Body of pancreas (tissue), 4 donors: ENCODE measurements at regions not wholly inside any gene's neighbourhood (a gene's known extent, or its start where the extent isn't known, plus 50 kb on each side); places are given as distances from the start of the nearest gene placed in this dataset.

Source experiments
- ATAC-seq: fragments of 150-250 bp; one replicate; pipeline ENCODE4 v1.9.1; 2016
- DNase-seq, 4 donors: peaks; one replicate each; pipeline ENCODE4 v3.0.0-alpha.2; 2019
- H3K27ac ChIP-seq, 4 donors: fragments of 200-600 bp; sonication (generic); 1 replicate in 3 of 4; 2 replicates in 1 of 4; pipeline versions ENCODE4 v1.5.1 to v1.6.1; 2016 to 2019; ENCODE audit warnings: mild to moderate bottlenecking in 1 of 4, mixed read lengths in 1 of 4, moderate library complexity in 1 of 4
- H3K27me3 ChIP-seq, 2 donors: fragments of 200-600 bp; sonication (generic); one replicate each; pipeline ENCODE4 v1.6.0; 2016; ENCODE audit warnings: mild to moderate bottlenecking in 1 of 2
- H3K36me3 ChIP-seq, 2 donors: fragments of 200-600 bp; sonication (generic); replicated peaks in 1 of 2; 2 replicates each; pipeline ENCODE4 v1.5.1; 2016; ENCODE audit warnings: low read depth in 2 of 2; ENCODE audit not compliant: insufficient read depth in 1 of 2
- H3K4me1 ChIP-seq: fragments of 200-600 bp; sonication (generic); one replicate; pipeline ENCODE4 v1.6.0; 2016
- H3K4me3 ChIP-seq, 2 donors: fragments of 200-600 bp; sonication (generic); 1 replicate in 1 of 2; 2 replicates in 1 of 2; pipeline ENCODE4 v1.5.1; 2016 to 2019
- H3K9me3 ChIP-seq, 3 donors: fragments of 200-600 bp; sonication (generic); 1 replicate in 2 of 3; 2 replicates in 1 of 3; pipeline ENCODE4 v1.5.1; 2016
- CTCF ChIP-seq, 7 experiments: fragments of 450-650 bp in 4 of 7; fragments of 200-600 bp in 3 of 7; sonication (generic) in 3 of 7; IDR thresholded peaks; one replicate each; pipeline ENCODE4 v1.5.1; 2016 to 2019; ENCODE audit warnings: antibody characterized with exemption in 7 of 7
- POLR2A ChIP-seq, 3 donors: fragments of 450-650 bp; IDR thresholded peaks; one replicate each; pipeline ENCODE4 v1.6.1; 2016; ENCODE audit warnings: antibody characterized with exemption in 3 of 3, mild to moderate bottlenecking in 2 of 3
- WGBS, 2 donors: methylation state at CpG; one replicate each; pipeline ENCODE4 v1.1.5; 2017; 5-methylcytosine and 5-hydroxymethylcytosine counted together
- intact Hi-C: fragments of 100-400 bp; cut with DNase I; formaldehyde crosslinking; loops from one replicate; pipeline ENCODE4 v1.15.1; 2023

- ATAC-seq, result no peak
- Histone ChIP-seq H3K36me3 (no peaks in the 10 kb centered on the region), H3K4me3 (no peak overlapping the region), H3K4me1 (no peaks in the 10 kb centered on the region), H3K27me3 (no peaks in the 10 kb centered on the region), H3K9me3 (peaks cover 0 to 6% (median 0%) of the 10 kb centered on the region in 3 donors), H3K27ac (no peak overlapping the region)
- 59 to 68% methylated on average over 2 of the region's 2 CpGs for whole genome bisulfite sequencing, 2 donors
- TF ChIP-seq CTCF (IDR thresholded peaks at IDR 0.05) (no peak), POLR2A (IDR thresholded peaks at IDR 0.05) (no peak)
- no peak for DNase-seq
- intact Hi-C loops, result no loop called here
Measured at GRCh38 chr16:86419518-86419917, 90.8 kb upstream of the FOXF1 start.

GRCh38 chr16:86421995-86422394, 88.3 kb upstream of the FOXF1 start:
- H3K27ac ChIP-seq, result no peak overlapping the region
- no peaks in the 10 kb centered on the region for H3K27me3 ChIP-seq
- ATAC-seq, result no peak
- no peaks in the 10 kb centered on the region for H3K4me1 ChIP-seq
- TF ChIP-seq POLR2A (IDR thresholded peaks at IDR 0.05), result no peak
- no peak for TF ChIP-seq CTCF (IDR thresholded peaks at IDR 0.05)
- H3K4me3 ChIP-seq, result no peak overlapping the region
- 72 to 75% methylated on average over 5 of the region's 5 CpGs for WGBS, 2 donors
- H3K9me3 ChIP-seq, result peaks cover 0 to 6% (median 0%) of the 10 kb centered on the region in 3 donors
- no peak for DNase-seq
- no peaks in the 10 kb centered on the region for H3K36me3 ChIP-seq
- intact Hi-C loops, result no loop called here

GRCh38 chr16:86424398-86424797, 85.9 kb upstream of the FOXF1 start:
- no peaks in the 10 kb centered on the region for H3K36me3 ChIP-seq
- no peak for TF ChIP-seq POLR2A (IDR thresholded peaks at IDR 0.05)
- 43 to 48% methylated on average over 10 of the region's 10 CpGs for WGBS, 2 donors
- H3K9me3 ChIP-seq, result peaks cover 0 to 6% (median 0%) of the 10 kb centered on the region in 3 donors
- no peak for DNase-seq
- no peak overlapping the region for H3K27ac ChIP-seq
- intact Hi-C loops, result no loop called here
- no peak overlapping the region for H3K4me3 ChIP-seq
- no peaks in the 10 kb centered on the region for H3K4me1 ChIP-seq
- no peaks in the 10 kb centered on the region for H3K27me3 ChIP-seq
- ATAC-seq, result no peak

- H3K9me3 ChIP-seq, result peaks cover 0 to 6% (median 0%) of the 10 kb centered on the region in 3 donors
- no peaks in the 10 kb centered on the region for H3K27me3 ChIP-seq
- intact Hi-C loops, result no loop called here
- no peak for TF ChIP-seq CTCF (IDR thresholded peaks at IDR 0.05)
- no peak for TF ChIP-seq POLR2A (IDR thresholded peaks at IDR 0.05)
- H3K4me3 ChIP-seq, result no peak overlapping the region
- H3K36me3 ChIP-seq, result no peaks in the 10 kb centered on the region
- no peaks in the 10 kb centered on the region for H3K4me1 ChIP-seq
- DNase-seq (no peak), ATAC-seq (no peak)
- H3K27ac ChIP-seq, result no peak overlapping the region
- 66 to 73% methylated on average over 4 to 9 of the region's 9 CpGs for WGBS, 2 donors
Measured at GRCh38 chr16:86424985-86425384, 85.3 kb upstream of the FOXF1 start.

GRCh38 chr16:86426063-86426642, 84.2 kb upstream of the FOXF1 start:
- no peak for TF ChIP-seq POLR2A (IDR thresholded peaks at IDR 0.05)
- no peak for TF ChIP-seq CTCF (IDR thresholded peaks at IDR 0.05)
- no peak overlapping the region for H3K4me3 ChIP-seq
- ATAC-seq (no peak), DNase-seq (no peak)
- no peaks in the 10 kb centered on the region for H3K27me3 ChIP-seq
- intact Hi-C loops, result no loop called here
- H3K36me3 ChIP-seq, result no peaks in the 10 kb centered on the region
- no peak overlapping the region for H3K27ac ChIP-seq
- no peaks in the 10 kb centered on the region for H3K4me1 ChIP-seq
- H3K9me3 ChIP-seq, result peaks cover 0 to 6% (median 0%) of the 10 kb centered on the region in 3 donors
- WGBS, 2 donors, result 82 to 96% methylated on average over 9 to 12 of the region's 12 CpGs
